22Rv1 (cell line): ENCODE measurements at regions not wholly inside any gene's neighbourhood (a gene's known extent, or its start where the extent isn't known, plus 50 kb on each side); places are given as distances from the start of the nearest gene placed in this dataset.

Experiments
- ZFX ChIP-seq: fragments of 450-650 bp; IDR thresholded peaks from 2 replicates; pipeline ENCODE4 v1.6.1; 2017; ENCODE audit warnings: antibody characterized with exemption, borderline replicate concordance
- TF ChIP-seq, protein P1 (sequence below): fragments of 450-650 bp; IDR thresholded peaks from 2 replicates; pipeline ENCODE4 v1.5.1; 2017; ENCODE audit warnings: mild to moderate bottlenecking

GRCh38 chr13:78443839-78444238 is 159.5 kb downstream of the POU4F1 start:
- TF ChIP-seq, protein P1, sequence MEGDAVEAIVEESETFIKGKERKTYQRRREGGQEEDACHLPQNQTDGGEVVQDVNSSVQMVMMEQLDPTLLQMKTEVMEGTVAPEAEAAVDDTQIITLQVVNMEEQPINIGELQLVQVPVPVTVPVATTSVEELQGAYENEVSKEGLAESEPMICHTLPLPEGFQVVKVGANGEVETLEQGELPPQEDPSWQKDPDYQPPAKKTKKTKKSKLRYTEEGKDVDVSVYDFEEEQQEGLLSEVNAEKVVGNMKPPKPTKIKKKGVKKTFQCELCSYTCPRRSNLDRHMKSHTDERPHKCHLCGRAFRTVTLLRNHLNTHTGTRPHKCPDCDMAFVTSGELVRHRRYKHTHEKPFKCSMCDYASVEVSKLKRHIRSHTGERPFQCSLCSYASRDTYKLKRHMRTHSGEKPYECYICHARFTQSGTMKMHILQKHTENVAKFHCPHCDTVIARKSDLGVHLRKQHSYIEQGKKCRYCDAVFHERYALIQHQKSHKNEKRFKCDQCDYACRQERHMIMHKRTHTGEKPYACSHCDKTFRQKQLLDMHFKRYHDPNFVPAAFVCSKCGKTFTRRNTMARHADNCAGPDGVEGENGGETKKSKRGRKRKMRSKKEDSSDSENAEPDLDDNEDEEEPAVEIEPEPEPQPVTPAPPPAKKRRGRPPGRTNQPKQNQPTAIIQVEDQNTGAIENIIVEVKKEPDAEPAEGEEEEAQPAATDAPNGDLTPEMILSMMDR: no peak
- TF ChIP-seq ZFX: no peak
